HCT116 (cell line): ENCODE measurements at regions not wholly inside any gene's neighbourhood (a gene's known extent, or its start where the extent isn't known, plus 50 kb on each side); places are given as distances from the start of the nearest gene placed in this dataset.

ENCODE experiments used
- ATAC-seq: fragments of 200-7000 bp; cut with Tn5 transposase; 2 replicates; pipeline ENCODE4 v1.9.1; 2020; ENCODE audit warnings: mild to moderate bottlenecking, moderate library complexity
- BruUV-seq: library from RNA; stranded (reverse); fragments of 400-500 nt; replicated peaks from 2 replicates; lab custom pipeline; 2021; lab: Mats Ljungman, UMichigan
- CTCF ChIA-PET: fragments of 300-600 bp; sonication (Branson Sonifier 250); formaldehyde crosslinking; loops from one replicate; lab custom pipeline; 2021; ENCODE audit warnings: antibody characterized with exemption; lab: Charles Lee
- POLR2A ChIA-PET: fragments of 300-600, 350-600 bp; sonication (Branson Sonifier 250); formaldehyde crosslinking; loops from one replicate; lab custom pipeline; 2021; ENCODE audit warnings: antibody characterized with exemption; lab: Charles Lee
- RAD21 ChIA-PET, 2 experiments: fragments of 300-600 bp; sonication (Branson Sonifier 250); formaldehyde crosslinking; loops; one replicate each; lab custom pipeline; 2023; ENCODE audit warnings: low total read pairs in 2 of 2; ENCODE audit not compliant: uncharacterized antibody in 2 of 2, unreplicated experiment in 2 of 2, low non-redundant PET in 1 of 2; lab: Charles Lee
- DNase-seq: peaks from one replicate; pipeline ENCODE4 v3.0.0-alpha.2; 2010; ENCODE audit warnings: low read depth, low spot score
- H2AFZ ChIP-seq: fragments of 200-600 bp; shearing (Covaris generic), sonication (generic); 2 replicates; pipeline ENCODE4 v1.6.1; 2017; ENCODE audit warnings: low read depth, mixed run types, mixed read lengths, antibody characterized with exemption, low read length; ENCODE audit not compliant: poor library complexity, severe bottlenecking
- H3K27ac ChIP-seq: 2 replicates; pipeline ENCODE4 v1.5.1; 2012; ENCODE audit warnings: low read depth, low read length
- H3K27me3 ChIP-seq: fragments of 200-600 bp; sonication (generic); 2 replicates; pipeline ENCODE4 v1.6.1; 2016; ENCODE audit warnings: mixed run types, low read length, mixed read lengths; ENCODE audit not compliant: insufficient read depth
- H3K36me3 ChIP-seq, 2 experiments: fragments of 200-500 bp in 1 of 2; fragments of 200-600 bp in 1 of 2; sonication (Bioruptor generic) in 1 of 2; sonication (generic) in 1 of 2; 2 replicates each; pipeline versions ENCODE4 v1.5.1 to v1.6.1; 2014 to 2016; ENCODE audit warnings: low read length in 2 of 2, inconsistent platforms in 1 of 2, mixed read lengths in 1 of 2, mixed run types in 1 of 2; ENCODE audit not compliant: insufficient read depth in 2 of 2, control insufficient read depth in 1 of 2
- H3K4me1 ChIP-seq, 2 experiments: fragments of 200-600 bp in 1 of 2; sonication (generic) in 1 of 2; 2 replicates each; pipeline versions ENCODE4 v1.5.1 to v1.6.1; 2012 to 2017; ENCODE audit warnings: low read length in 2 of 2, inconsistent platforms in 1 of 2, mild to moderate bottlenecking in 1 of 2, mixed read lengths in 1 of 2, mixed run types in 1 of 2, moderate library complexity in 1 of 2; ENCODE audit not compliant: insufficient read depth in 2 of 2, control insufficient read depth in 1 of 2
- H3K4me2 ChIP-seq: fragments of 200-600 bp; sonication (generic); 2 replicates; pipeline ENCODE4 v1.6.1; 2017; ENCODE audit warnings: mixed run types, low read length, mixed read lengths
- H3K4me3 ChIP-seq, 2 experiments: fragments of 200-600 bp in 1 of 2; sonication (generic) in 1 of 2; replicated peaks in 1 of 2; 2 replicates each; pipeline ENCODE4 v1.5.1; 2011 to 2016; ENCODE audit warnings: low read length in 2 of 2, control low read depth in 1 of 2, low read depth in 1 of 2, mild to moderate bottlenecking in 1 of 2, mixed read lengths in 1 of 2, mixed run types in 1 of 2
- H3K79me2 ChIP-seq: fragments of 200-600 bp; sonication (generic); 2 replicates; pipeline ENCODE4 v1.6.1; 2017; ENCODE audit warnings: mild to moderate bottlenecking, mixed run types, low read length, moderate library complexity, mixed read lengths; ENCODE audit not compliant: insufficient read depth
- H3K9ac ChIP-seq: fragments of 200-600 bp; sonication (generic); 2 replicates; pipeline ENCODE4 v1.6.1; 2016; ENCODE audit warnings: low read length, mixed read lengths
- H3K9me2 ChIP-seq: fragments of 200-600 bp; sonication (generic), shearing (Covaris generic); 2 replicates; pipeline ENCODE4 v1.6.1; 2017; ENCODE audit warnings: mixed run types, mild to moderate bottlenecking, moderate library complexity; ENCODE audit not compliant: insufficient read depth
- H3K9me3 ChIP-seq, 2 experiments: fragments of 200-500 bp in 1 of 2; fragments of 200-600 bp in 1 of 2; sonication (Bioruptor generic) in 1 of 2; sonication (generic) in 1 of 2; 2 replicates each; pipeline ENCODE4 v1.6.1; 2014 to 2017; ENCODE audit warnings: low read length in 2 of 2, mixed read lengths in 2 of 2, inconsistent platforms in 1 of 2, low read depth in 1 of 2, mild to moderate bottlenecking in 1 of 2, mixed run types in 1 of 2, moderate library complexity in 1 of 2; ENCODE audit not compliant: control insufficient read depth in 1 of 2, insufficient read depth in 1 of 2
- H4K20me1 ChIP-seq: fragments of 200-600 bp; sonication (generic), shearing (Covaris generic); 2 replicates; pipeline ENCODE4 v1.6.1; 2017; ENCODE audit warnings: mixed run types, mild to moderate bottlenecking, moderate library complexity; ENCODE audit not compliant: insufficient read depth
- ATF3 ChIP-seq: IDR thresholded peaks from 2 replicates; pipeline ENCODE4 v1.6.1; 2012
- CBX3 ChIP-seq: IDR thresholded peaks from 2 replicates; pipeline ENCODE4 v1.6.1; 2012; ENCODE audit warnings: low read depth
- CTCF ChIP-seq, 3 experiments: fragments of 200-600 bp in 1 of 3; sonication (generic) in 1 of 3; IDR thresholded peaks in 2 of 3; conservative IDR thresholded peaks in 1 of 3; 2 replicates each; pipeline ENCODE4 v1.5.1; 2012 to 2017; ENCODE audit warnings: low read depth in 2 of 3, low read length in 2 of 3, antibody characterized with exemption in 1 of 3, borderline replicate concordance in 1 of 3, control low read depth in 1 of 3, mild to moderate bottlenecking in 1 of 3, mixed read lengths in 1 of 3, mixed run types in 1 of 3, moderate library complexity in 1 of 3; ENCODE audit not compliant: insufficient read depth in 1 of 3
- EZH2phosphoT487 ChIP-seq: fragments of 200-600 bp; IDR thresholded peaks from 2 replicates; pipeline ENCODE4 v1.6.1; 2018; ENCODE audit warnings: antibody characterized with exemption, borderline replicate concordance
- FOSL1 ChIP-seq: IDR thresholded peaks from 2 replicates; pipeline ENCODE4 v1.6.1; 2012; ENCODE audit warnings: low read depth
- JUND ChIP-seq: IDR thresholded peaks from 2 replicates; pipeline ENCODE4 v1.6.1; 2012
- MAX ChIP-seq: IDR thresholded peaks from 2 replicates; pipeline ENCODE4 v1.6.1; 2012
- POLR2A ChIP-seq: IDR thresholded peaks from 2 replicates; pipeline ENCODE4 v1.7.0; 2011; ENCODE audit warnings: borderline replicate concordance; ENCODE audit not compliant: insufficient read depth, insufficient read length; ENCODE audit errors: extremely low read depth
- RAD21 ChIP-seq: IDR thresholded peaks from 2 replicates; pipeline ENCODE4 v1.6.1; 2012; ENCODE audit warnings: low read depth, mild to moderate bottlenecking
- REST ChIP-seq: IDR thresholded peaks from 2 replicates; pipeline ENCODE4 v1.6.1; 2012; ENCODE audit warnings: low read depth
- SIN3A ChIP-seq: IDR thresholded peaks from 2 replicates; pipeline ENCODE4 v1.6.1; 2012; ENCODE audit warnings: low read depth
- SRF ChIP-seq: IDR thresholded peaks from 2 replicates; pipeline ENCODE4 v1.6.1; 2012; ENCODE audit warnings: low read depth
- YY1 ChIP-seq: IDR thresholded peaks from 2 replicates; pipeline ENCODE4 v1.6.1; 2011; ENCODE audit warnings: low read length, low read depth, moderate library complexity, mild to moderate bottlenecking; ENCODE audit not compliant: insufficient replicate concordance; ENCODE audit errors: extremely low read depth
- ZBTB33 ChIP-seq: IDR thresholded peaks from 2 replicates; pipeline ENCODE4 v1.6.1; 2011; ENCODE audit warnings: mild to moderate bottlenecking, low read length, moderate library complexity; ENCODE audit not compliant: insufficient replicate concordance; ENCODE audit errors: extremely low read depth
- ZNF274 ChIP-seq: fragments of 200-500 bp; sonication (Bioruptor generic); IDR thresholded peaks from 2 replicates; pipeline ENCODE4 v1.6.1; 2014; ENCODE audit warnings: mild to moderate bottlenecking, low read depth, low read length, inconsistent platforms
- intact Hi-C: fragments of 100-400 bp; cut with micrococcal nuclease; formaldehyde crosslinking; loops from 2 replicates; pipeline ENCODE4 v1.10.0; 2022

- RAD21 ChIA-PET: no interaction called here
- ATAC-seq (no peak), DNase-seq (no peak)
- Histone ChIP-seq H3K4me2 (no peak overlapping the region), H3K9me3 (no peaks in the 10 kb centered on the region), H2AFZ (no peak overlapping the region), H3K9me2 (no peaks in the 10 kb centered on the region), H3K27ac (no peak overlapping the region), H3K4me1 (peaks cover 0 to 17% of the 10 kb centered on the region in 2 experiments; a peak in 2 of 4 replicates), H4K20me1 (no peaks in the 10 kb centered on the region), H3K27me3 (no peaks in the 10 kb centered on the region), H3K9ac (no peak overlapping the region), H3K36me3 (no peaks in the 10 kb centered on the region), H3K79me2 (no peaks in the 10 kb centered on the region), H3K4me3 (no peak overlapping the region)
- CTCF ChIA-PET: no interaction called here
- intact Hi-C loops: no loop called here
- POLR2A ChIA-PET: no interaction called here
- TF ChIP-seq EZH2phosphoT487 (no peak), JUND (no peak), YY1 (no peak), CTCF (IDR thresholded peaks at IDR 0.05 in 2 of 3, conservative IDR thresholded peaks at IDR 0.05 in 1 of 3; ENCODE audit: borderline replicate concordance in 1 of 3, insufficient read depth in 1 of 3, low read depth in 2 of 3, low read length in 2 of 3) (no peak), FOSL1 (no peak), ZNF274 (no peak), POLR2A (no peak), SRF (no peak), RAD21 (no peak), REST (no peak), ATF3 (no peak), MAX (no peak), SIN3A (no peak), CBX3 (no peak), ZBTB33 (no peak)
- no TSS peak for BruUV-seq
These were observed 358.5 kb downstream of the GPATCH2 start for GRCh38 chr1:217272385-217272784.
